OCI-LY7 (cell line): ENCODE measurements at regions not wholly inside any gene's neighbourhood (a gene's known extent, or its start where the extent isn't known, plus 50 kb on each side); places are given as distances from the start of the nearest gene placed in this dataset.

Experiments
- CTCF ChIP-seq: fragments of 200-600 bp; sonication (generic); conservative IDR thresholded peaks from 2 replicates; pipeline ENCODE4 v1.5.1; 2014; ENCODE audit warnings: mild to moderate bottlenecking, antibody characterized with exemption, low read length, moderate library complexity, mixed read lengths
- EZH2phosphoT487 ChIP-seq: fragments of 200-600 bp; sonication (generic); IDR thresholded peaks from 2 replicates; pipeline ENCODE4 v1.6.1; 2018; ENCODE audit warnings: low read depth, borderline replicate concordance, mild to moderate bottlenecking, mixed run types, antibody characterized with exemption, low read length, moderate library complexity, mixed read lengths

DNA sequence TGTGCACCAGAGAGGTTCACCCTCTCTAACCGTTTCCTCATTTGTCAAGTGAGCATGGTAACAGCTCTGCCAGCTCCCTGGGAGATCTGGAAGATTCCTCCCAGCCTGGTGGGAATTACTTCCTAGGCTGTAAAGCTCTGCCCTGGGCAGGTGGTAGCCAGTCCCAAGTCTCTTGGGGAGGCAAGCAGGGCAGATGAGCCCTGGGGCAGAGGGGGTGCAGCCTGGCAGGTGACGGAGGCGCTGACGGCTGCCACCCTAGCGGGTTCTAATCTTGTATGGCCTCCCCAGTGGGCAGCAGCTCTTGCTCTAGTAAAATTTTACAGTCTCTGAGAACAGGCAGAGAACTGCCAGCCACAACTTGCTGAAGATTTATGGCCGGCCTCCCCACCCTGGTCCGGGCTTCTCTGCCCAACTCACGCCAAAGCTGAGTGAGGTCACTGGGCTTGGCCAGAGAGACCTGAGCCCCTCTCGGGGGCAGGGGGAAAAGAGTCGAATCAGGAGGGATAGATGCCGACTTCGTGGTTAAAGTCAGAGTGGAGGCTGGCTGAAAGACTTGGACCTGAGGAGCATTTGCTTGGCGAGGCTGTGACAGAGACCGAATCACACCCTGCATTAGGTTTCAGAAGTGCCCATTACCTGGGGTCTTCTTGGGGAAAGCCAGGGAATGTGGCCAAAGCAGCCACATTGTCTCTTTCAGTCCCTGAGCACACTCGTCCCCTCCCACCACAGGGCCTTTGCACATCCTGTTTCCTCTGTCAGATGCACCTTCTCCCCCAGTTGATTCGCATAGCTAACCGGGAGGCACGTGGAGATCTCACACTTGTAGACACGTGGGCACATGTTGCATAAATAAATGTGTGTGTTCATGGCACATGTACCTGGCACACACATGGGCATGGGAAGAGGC is 188.2 kb downstream of the MN1 start:
- no peak for TF ChIP-seq EZH2phosphoT487
- no peak for TF ChIP-seq CTCF
